OCI-LY7 (cell line): ENCODE measurements at regions not wholly inside any gene's neighbourhood (a gene's known extent, or its start where the extent isn't known, plus 50 kb on each side); places are given as distances from the start of the nearest gene placed in this dataset.
"Not testable (repeated sequence)": the region's sequence is repeated elsewhere in the genome, so short reads cannot be mapped to it uniquely, and the experiment has no call there.

Experiments
- BruUV-seq: library from RNA; stranded (reverse); fragments of 400-500 nt; replicated peaks from 2 replicates; lab custom pipeline; 2021; lab: Mats Ljungman, UMichigan
- CTCF ChIA-PET: fragments of 300-600 bp; sonication (Branson Sonifier 250); formaldehyde crosslinking; loops from one replicate; lab custom pipeline; 2022; ENCODE audit warnings: antibody characterized with exemption; ENCODE audit not compliant: unreplicated experiment; lab: Charles Lee
- POLR2A ChIA-PET: fragments of 300-600 bp; sonication (Branson Sonifier 250); formaldehyde crosslinking; loops from one replicate; lab custom pipeline; 2022; ENCODE audit warnings: antibody characterized with exemption; lab: Charles Lee
- DNase-seq: peaks from one replicate; pipeline ENCODE4 v3.0.0-alpha.2; 2015; ENCODE audit warnings: low spot score
- H2AFZ ChIP-seq: fragments of 200-600 bp; sonication (generic), shearing (Covaris generic); 2 replicates; pipeline ENCODE4 v1.6.1; 2014; ENCODE audit warnings: mild to moderate bottlenecking, antibody characterized with exemption, low read length, moderate library complexity
- H3K27ac ChIP-seq: fragments of 200-600 bp; sonication (generic); 2 replicates; pipeline ENCODE4 v1.5.1; 2014; ENCODE audit warnings: mixed run types, low read depth, mild to moderate bottlenecking, moderate library complexity, low read length, inconsistent platforms; ENCODE audit not compliant: poor library complexity, severe bottlenecking
- H3K36me3 ChIP-seq: fragments of 200-600 bp; sonication (generic); 2 replicates; pipeline ENCODE4 v1.6.1; 2014; ENCODE audit warnings: mild to moderate bottlenecking, antibody characterized with exemption, low read length, moderate library complexity, mixed read lengths; ENCODE audit not compliant: insufficient read depth
- H3K4me1 ChIP-seq: fragments of 200-600 bp; sonication (generic); 2 replicates; pipeline ENCODE4 v1.5.1; 2014; ENCODE audit warnings: mild to moderate bottlenecking, low read length; ENCODE audit not compliant: insufficient read depth, poor library complexity, severe bottlenecking
- H3K4me2 ChIP-seq: fragments of 200-600 bp; sonication (generic); 2 replicates; pipeline ENCODE4 v1.6.1; 2014; ENCODE audit warnings: mild to moderate bottlenecking, low read length
- H3K4me3 ChIP-seq: fragments of 200-600 bp; sonication (generic); 2 replicates; pipeline ENCODE4 v1.5.1; 2014; ENCODE audit warnings: mild to moderate bottlenecking, low read depth, low read length; ENCODE audit not compliant: poor library complexity, severe bottlenecking
- H3K79me2 ChIP-seq: fragments of 200-600 bp; sonication (generic); 2 replicates; pipeline ENCODE4 v1.6.1; 2016; ENCODE audit warnings: low read depth, mild to moderate bottlenecking, low read length, moderate library complexity, mixed read lengths; ENCODE audit not compliant: insufficient read depth
- H3K9me2 ChIP-seq: fragments of 200-600 bp; sonication (generic); 2 replicates; pipeline ENCODE4 v1.6.1; 2016; ENCODE audit warnings: mild to moderate bottlenecking, low read length, mixed read lengths; ENCODE audit not compliant: insufficient read depth
- H3K9me3 ChIP-seq: fragments of 200-600 bp; sonication (generic); 2 replicates; pipeline ENCODE4 v1.6.1; 2014; ENCODE audit warnings: mild to moderate bottlenecking, mixed run types, low read length, mixed read lengths
- H4K20me1 ChIP-seq: fragments of 200-600 bp; sonication (generic); 2 replicates; pipeline ENCODE4 v1.6.1; 2014; ENCODE audit warnings: mild to moderate bottlenecking, antibody characterized with exemption, low read length, moderate library complexity, mixed read lengths; ENCODE audit not compliant: insufficient read depth
- EZH2phosphoT487 ChIP-seq: fragments of 200-600 bp; sonication (generic); IDR thresholded peaks from 2 replicates; pipeline ENCODE4 v1.6.1; 2018; ENCODE audit warnings: low read depth, borderline replicate concordance, mild to moderate bottlenecking, mixed run types, antibody characterized with exemption, low read length, moderate library complexity, mixed read lengths
- intact Hi-C: fragments of 100-400 bp; cut with micrococcal nuclease; formaldehyde crosslinking; loops from one replicate; pipeline ENCODE4 v1.10.0; 2022; ENCODE audit not compliant: unreplicated experiment
- TF ChIP-seq, protein P1 (sequence below): fragments of 200-600 bp; sonication (generic); conservative IDR thresholded peaks from 2 replicates; pipeline ENCODE4 v1.5.1; 2014; ENCODE audit warnings: mild to moderate bottlenecking, antibody characterized with exemption, low read length, moderate library complexity, mixed read lengths

DNA sequence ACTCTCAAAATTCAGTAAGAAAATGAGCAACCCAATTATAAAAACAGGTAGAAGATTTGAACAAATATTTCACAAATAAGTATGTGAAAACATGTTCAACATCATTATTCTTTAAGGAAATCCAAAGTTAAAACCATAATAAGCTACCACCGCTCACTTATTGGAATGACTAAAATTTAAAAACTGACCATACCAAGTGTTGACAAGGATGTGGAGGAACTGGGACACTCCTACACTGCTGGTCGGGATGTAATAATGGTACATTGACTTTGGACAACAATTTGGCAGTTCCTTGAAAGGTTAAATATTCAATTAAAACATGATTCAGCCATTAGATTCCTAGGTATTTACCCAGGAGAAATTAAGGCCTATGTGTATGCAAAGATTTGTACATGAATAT is 336.5 kb downstream of the IRS1 start:
- no peak for TF ChIP-seq EZH2phosphoT487
- TF ChIP-seq, protein P1, sequence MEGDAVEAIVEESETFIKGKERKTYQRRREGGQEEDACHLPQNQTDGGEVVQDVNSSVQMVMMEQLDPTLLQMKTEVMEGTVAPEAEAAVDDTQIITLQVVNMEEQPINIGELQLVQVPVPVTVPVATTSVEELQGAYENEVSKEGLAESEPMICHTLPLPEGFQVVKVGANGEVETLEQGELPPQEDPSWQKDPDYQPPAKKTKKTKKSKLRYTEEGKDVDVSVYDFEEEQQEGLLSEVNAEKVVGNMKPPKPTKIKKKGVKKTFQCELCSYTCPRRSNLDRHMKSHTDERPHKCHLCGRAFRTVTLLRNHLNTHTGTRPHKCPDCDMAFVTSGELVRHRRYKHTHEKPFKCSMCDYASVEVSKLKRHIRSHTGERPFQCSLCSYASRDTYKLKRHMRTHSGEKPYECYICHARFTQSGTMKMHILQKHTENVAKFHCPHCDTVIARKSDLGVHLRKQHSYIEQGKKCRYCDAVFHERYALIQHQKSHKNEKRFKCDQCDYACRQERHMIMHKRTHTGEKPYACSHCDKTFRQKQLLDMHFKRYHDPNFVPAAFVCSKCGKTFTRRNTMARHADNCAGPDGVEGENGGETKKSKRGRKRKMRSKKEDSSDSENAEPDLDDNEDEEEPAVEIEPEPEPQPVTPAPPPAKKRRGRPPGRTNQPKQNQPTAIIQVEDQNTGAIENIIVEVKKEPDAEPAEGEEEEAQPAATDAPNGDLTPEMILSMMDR: no peak
- no TSS peak for BruUV-seq
- no peaks in the 10 kb centered on the region for H3K9me2 ChIP-seq
- no peaks in the 10 kb centered on the region for H3K79me2 ChIP-seq
- no peak overlapping the region for H3K4me2 ChIP-seq
- H3K4me3 ChIP-seq: no peak overlapping the region
- no peaks in the 10 kb centered on the region for H3K9me3 ChIP-seq
- H3K27ac ChIP-seq: no peak overlapping the region
- DNase-seq: no peak
- no peaks in the 10 kb centered on the region for H3K4me1 ChIP-seq
- H2AFZ ChIP-seq: no peak overlapping the region
- CTCF ChIA-PET: no interaction called here
- no peaks in the 10 kb centered on the region for H3K36me3 ChIP-seq
- POLR2A ChIA-PET: interaction anchor here (0.5 to 0.6 kb wide), 2 partner anchors 14 to 403 kb away, joined by 3 to 4 read pairs; no protein-coding TSS in a partner anchor
- intact Hi-C loops: no loop called here
- no peaks in the 10 kb centered on the region for H4K20me1 ChIP-seq

DNA sequence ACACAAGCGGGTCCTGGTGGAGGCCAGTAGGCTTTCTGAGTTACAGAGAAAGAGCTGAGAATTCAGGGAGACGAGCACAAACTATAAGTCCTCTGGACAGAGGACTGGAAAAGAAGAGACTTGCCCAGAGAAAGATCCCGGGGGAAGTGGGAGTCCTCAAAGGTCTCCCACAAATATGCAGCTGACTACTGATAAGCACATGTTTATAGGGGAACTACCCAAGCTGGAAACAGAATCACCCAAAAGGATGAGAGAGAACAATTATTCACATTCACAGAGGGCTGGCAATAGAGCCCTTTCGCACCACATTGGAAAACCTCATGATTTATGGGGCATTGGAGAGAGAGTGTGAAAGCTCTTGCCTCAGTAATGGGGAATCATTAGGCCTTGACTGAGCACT is 337.6 kb downstream of the IRS1 start:
- TF ChIP-seq, protein P1: no peak
- TF ChIP-seq EZH2phosphoT487: no peak
- intact Hi-C loops: no loop called here
- Histone ChIP-seq H3K27ac (no peak overlapping the region), H4K20me1 (no peaks in the 10 kb centered on the region), H3K79me2 (no peaks in the 10 kb centered on the region), H3K4me1 (no peaks in the 10 kb centered on the region), H3K36me3 (no peaks in the 10 kb centered on the region), H3K4me3 (no peak overlapping the region), H3K4me2 (no peak overlapping the region), H3K9me3 (no peaks in the 10 kb centered on the region), H2AFZ (no peak overlapping the region), H3K9me2 (no peaks in the 10 kb centered on the region)
- ChIA-PET CTCF (no interaction called here), POLR2A (no interaction called here)
- BruUV-seq: no TSS peak
- DNase-seq: no peak

DNA sequence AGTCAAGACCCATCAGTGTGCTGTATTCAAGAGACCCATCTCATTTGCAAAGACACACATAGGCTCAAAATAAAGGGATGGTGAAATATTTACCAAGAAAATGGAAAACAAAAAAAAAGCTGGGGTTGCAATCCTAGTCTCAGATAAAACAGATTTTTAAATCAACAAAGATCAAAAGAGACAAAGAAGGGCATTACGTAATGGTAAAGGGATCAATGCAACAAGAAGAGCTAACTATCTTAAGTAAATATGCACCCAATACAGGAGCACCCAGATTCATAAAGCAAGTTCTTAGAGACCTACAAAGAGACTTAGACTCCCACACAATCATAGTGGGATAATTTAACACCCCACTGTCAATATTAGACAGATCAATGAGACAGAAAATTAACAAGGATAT is 343.5 kb downstream of the IRS1 start:
- H2AFZ ChIP-seq, POLR2A ChIA-PET, H3K4me3 ChIP-seq, H3K9me2 ChIP-seq, H3K4me1 ChIP-seq, DNase-seq, intact Hi-C loops, H4K20me1 ChIP-seq, H3K9me3 ChIP-seq, H3K4me2 ChIP-seq, H3K79me2 ChIP-seq, H3K36me3 ChIP-seq, H3K27ac ChIP-seq, CTCF ChIA-PET, BruUV-seq: not testable (repeated sequence)
